Embryonic facial prominence (tissue), 1 donor: ENCODE measurements at regions not wholly inside any gene's neighbourhood (a gene's known extent, or its start where the extent isn't known, plus 50 kb on each side); places are given as distances from the start of the nearest gene placed in this dataset.

Experiments
- DNase-seq: peaks from one replicate; pipeline ENCODE4 v3.0.0-alpha.2; 2016; ENCODE audit errors: extremely low spot score

- DNase-seq: no peak
Measured at GRCh38 chr4:180377741-180378140, 1865.5 kb upstream of the TENM3 start.

- DNase-seq: no peak
Measured at GRCh38 chr4:180380733-180381132, 1862.5 kb upstream of the TENM3 start.

GRCh38 chr4:180391613-180392012 lies 1851.6 kb upstream of the TENM3 start:
- DNase-seq: no peak

GRCh38 chr4:180394312-180394711 lies 1848.9 kb upstream of the TENM3 start:
- DNase-seq: no peak

GRCh38 chr4:180394730-180395129 lies 1848.5 kb upstream of the TENM3 start:
- no peak for DNase-seq

DNA sequence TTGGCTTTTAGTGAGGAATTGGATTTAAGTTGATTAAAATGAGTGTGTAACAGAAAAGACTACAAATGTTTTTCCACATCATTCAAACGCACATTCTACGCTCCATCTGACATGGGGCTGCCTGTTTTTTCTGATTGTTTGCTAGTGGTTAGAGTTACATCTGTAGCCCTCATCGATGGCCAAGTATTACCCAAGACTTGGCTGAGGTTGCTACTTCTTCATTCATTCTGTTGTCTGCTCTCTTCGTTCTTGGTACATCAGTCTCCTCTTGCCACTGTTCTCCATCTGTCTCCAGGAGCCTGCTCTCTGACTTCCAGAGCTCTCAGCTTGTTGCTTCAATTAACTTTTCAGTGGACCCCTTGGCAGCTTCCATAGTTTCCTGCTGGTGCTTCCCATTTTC lies 1844.6 kb upstream of the TENM3 start:
- no peak for DNase-seq

- no peak for DNase-seq
Measured at GRCh38 chr4:180407275-180407885, 1835.8 kb upstream of the TENM3 start.

DNA sequence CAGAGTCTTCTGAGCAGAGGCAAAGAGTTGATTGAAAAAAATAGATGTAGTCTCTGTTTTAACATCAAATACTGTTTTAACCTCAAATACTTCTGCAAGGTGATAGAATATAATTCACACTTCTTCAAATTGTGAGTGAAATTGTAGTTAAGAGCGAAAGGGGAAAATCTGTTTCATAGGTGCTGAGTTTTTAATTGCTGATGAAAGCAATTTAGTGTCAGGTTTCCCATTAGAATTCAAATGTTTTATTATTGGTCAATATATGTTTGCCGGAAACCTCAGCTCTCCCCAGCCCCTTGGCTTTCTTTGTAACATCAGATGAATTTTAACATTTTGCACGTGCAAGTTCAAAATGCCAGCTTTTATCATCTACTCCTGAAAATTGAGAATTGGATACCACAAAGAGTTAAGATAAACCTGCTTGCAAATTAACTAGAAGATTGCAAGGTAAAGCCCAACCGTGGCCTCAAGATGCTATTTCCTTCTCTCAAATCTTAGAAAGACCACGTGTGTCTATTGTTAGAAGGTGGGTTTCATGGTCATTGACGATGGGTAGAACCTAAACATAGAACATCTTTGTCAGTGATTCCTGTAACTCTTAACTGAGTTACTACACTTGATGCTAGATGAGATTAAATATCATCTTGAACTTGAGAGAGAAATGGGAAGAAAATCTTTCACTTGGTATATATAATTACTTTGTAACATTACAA lies 1824.2 kb upstream of the TENM3 start:
- no peak for DNase-seq

GRCh38 chr4:180422989-180423711 lies 1820.1 kb upstream of the TENM3 start:
- DNase-seq: no peak

DNA sequence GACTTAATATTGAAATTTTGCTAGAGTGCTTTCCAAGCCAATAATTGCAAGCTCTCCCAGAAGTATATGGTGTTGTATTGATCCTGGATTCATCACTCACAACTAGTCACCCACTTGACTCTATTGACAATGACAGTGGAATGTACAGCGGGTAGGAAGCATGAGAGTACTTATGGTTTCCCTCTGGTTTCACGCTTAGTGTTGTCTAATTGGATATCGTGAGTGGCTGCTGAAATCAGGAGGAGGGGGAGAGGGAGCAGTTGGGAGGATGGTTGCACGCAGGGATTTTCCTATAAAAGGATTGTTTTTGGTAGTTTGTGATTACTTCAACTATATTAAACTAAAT lies 1819.5 kb upstream of the TENM3 start:
- DNase-seq: no peak

- DNase-seq: no peak
Measured at GRCh38 chr4:180426938-180427337, 1816.3 kb upstream of the TENM3 start.

- DNase-seq: no peak
Measured at GRCh38 chr4:180430283-180430682, 1812.9 kb upstream of the TENM3 start.

DNA sequence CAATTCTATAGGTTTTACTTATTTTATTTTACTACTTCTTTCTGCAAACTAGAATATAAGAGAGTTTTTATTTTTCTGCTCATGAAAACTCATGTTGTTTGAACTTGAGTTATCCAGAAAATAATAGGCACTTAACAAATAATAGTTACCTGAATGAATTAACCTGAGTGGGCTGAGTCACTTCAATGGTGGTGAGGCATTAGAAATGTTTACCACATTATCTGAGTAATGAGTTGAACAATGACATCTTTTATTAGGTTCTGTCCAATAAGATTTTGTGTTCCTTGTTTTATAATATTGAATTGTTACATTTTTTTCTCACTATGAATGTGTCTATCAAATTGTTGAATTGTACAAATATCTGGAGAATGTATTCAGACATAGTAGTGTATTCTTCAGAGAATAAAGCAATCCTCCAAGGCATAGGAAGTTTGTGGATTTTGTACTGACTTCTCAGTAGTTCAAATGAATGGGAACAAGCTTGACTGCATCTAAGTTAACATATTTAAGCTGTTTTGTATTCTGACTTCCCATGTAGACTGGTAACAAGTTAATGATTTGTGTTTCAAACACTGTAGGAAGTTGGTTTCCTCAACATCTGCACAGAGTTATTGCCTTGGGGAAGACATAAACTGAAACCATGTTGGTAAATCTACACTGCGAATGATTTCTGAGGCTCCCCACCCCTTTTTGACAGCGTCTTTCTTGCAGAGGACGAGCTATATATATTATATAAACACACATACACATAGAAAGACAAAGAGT lies 1808.9 kb upstream of the TENM3 start:
- DNase-seq: no peak

- DNase-seq: no peak
Measured at GRCh38 chr4:180436361-180436760, 1806.8 kb upstream of the TENM3 start.

DNA sequence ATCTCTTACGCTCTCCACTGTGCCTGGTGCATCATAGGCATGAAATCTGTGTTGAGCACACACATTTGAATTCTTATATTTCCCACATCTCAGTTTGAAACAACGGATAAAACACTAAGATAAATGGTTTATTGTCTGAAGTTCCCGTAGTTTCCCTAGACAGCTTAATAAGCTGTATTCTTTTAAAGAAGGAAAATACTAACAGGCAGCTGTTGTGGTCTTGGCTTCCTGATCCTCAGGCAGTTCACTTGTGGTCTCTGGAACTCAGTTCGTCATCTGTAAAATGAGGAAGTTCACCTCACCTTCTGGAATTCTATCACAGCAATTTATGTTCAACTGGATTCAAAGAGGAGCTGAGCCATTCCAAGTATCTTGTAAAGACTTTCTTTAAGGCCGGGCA lies 1805.6 kb upstream of the TENM3 start:
- DNase-seq: no peak

DNA sequence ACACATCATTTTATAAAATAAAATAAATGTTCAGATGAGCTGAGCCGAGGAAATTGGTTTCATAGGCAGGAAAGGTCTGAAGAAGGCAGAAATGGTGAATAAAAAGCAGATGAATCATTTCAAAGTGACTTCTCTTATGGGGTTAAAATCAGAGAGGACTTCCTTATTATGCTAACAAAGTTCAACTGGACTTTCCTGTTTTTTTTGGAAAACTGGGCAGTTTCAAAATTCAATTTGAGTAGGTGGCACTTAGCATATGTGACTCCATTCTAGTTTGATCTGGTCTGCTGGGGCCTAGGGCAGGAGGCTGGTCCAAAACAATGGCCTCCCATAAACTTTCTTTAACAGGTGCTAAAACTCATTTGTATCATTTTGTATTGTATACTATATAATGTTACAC lies 1794.9 kb upstream of the TENM3 start:
- DNase-seq: no peak

- DNase-seq: no peak
Measured at GRCh38 chr4:180449395-180449956, 1793.7 kb upstream of the TENM3 start.

GRCh38 chr4:180455226-180455625 lies 1788.0 kb upstream of the TENM3 start:
- no peak for DNase-seq

GRCh38 chr4:180456928-180457327 lies 1786.3 kb upstream of the TENM3 start:
- DNase-seq: no peak

GRCh38 chr4:180462116-180462515 lies 1781.1 kb upstream of the TENM3 start:
- no peak for DNase-seq

DNA sequence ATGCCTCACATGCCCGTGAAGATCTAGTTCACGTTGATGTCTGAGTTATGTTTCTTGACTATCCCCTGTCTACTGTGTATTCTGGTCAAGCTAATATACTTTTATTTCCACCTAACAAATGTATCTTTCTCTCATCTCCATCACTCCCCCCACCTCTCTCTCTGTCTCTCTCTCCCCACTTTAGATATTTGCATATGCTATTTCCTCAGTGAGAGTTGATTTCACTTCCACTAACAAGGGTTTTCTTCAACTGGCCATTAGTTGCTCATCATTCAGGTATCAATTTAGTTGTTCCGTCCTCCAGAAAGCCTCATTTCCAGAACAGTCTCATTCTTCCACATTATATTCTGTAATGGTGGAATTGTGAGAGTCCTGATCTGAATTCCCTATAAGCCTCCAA lies 1777.8 kb upstream of the TENM3 start:
- no peak for DNase-seq

DNA sequence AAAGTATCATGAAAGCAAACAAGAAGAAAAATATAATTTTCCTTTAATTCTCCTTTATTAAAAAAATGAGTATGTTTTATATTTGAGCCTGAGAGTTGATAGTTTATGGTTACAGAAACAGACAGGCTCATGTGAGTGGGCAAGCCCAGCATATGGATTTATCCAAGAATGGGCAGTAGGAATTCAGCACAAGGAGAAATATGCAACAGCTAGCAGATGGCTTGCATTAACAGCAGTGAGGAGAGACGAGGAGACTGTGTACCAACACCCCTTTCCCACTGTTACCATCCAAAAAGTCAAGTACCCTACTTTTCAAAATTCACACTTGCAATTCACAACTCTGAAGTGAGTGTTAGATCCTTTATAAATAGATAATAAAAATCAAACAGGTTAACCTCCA lies 1760.2 kb upstream of the TENM3 start:
- no peak for DNase-seq
